ENCODE measurements at regions not wholly inside any gene's neighbourhood (a gene's known extent, or its start where the extent isn't known, plus 50 kb on each side); places are given as distances from the start of the nearest gene placed in this dataset.
A peak's percentile ranks its signal among the peaks of the same experiment; 100 is the strongest.
"Not testable (repeated sequence)": the region's sequence is repeated elsewhere in the genome, so short reads cannot be mapped to it uniquely, and the experiment has no call there.

DNA sequence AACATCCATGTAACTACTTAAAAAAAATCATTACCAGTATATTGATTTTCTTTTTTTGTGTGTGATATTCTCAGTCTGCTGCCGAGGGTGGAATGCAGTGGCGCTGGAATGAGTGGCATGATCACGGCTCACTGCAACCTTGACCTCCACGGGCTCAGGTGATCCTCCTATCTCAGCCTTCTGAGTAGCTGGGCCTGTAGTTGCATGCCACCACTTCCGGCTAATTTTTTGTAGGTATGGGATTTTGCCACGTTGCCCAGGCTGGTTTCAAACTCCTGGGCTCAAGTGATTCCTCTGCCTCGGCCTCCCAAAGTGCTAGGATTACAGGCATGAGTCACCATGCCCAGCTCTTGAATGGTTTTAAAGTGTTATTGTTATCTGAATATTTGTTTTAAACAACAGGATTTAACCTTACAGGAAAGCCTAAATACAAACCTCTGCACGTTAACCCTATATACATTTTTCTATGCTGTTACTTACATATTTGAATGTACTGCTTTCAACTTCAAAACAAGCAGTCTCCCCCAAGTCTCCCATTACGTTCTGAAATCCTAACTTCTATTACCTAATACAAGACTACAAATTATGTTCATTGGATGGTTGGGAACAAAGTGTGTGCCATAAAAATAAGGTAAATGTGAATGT, 61.7 kb downstream of the KPNA2 start:
- Mint-ChIP-seq H3K27ac (ENCODE audit: unreplicated experiment) (no peak overlapping the region), H3K27me3 (ENCODE audit: insufficient read depth, unreplicated experiment) (no peaks in the 10 kb centered on the region), H3K36me3 (ENCODE audit: insufficient read depth, unreplicated experiment) (peaks cover 12% of the 10 kb centered on the region), H3K9me3 (ENCODE audit: unreplicated experiment) (no peaks in the 10 kb centered on the region), H3K4me1 (ENCODE audit: low read depth, unreplicated experiment) (peaks cover 8% of the 10 kb centered on the region), H3K4me3 (ENCODE audit: unreplicated experiment) (no peak overlapping the region)
- intact Hi-C loops (cut with micrococcal nuclease; ENCODE audit: unreplicated experiment): no loop called here
- no peak for DNase-seq
- BruUV-seq (replicated peaks): no TSS peak
- Histone ChIP-seq H3K36me3 (ENCODE audit: control insufficient read depth, insufficient read depth, low read length) (no peaks in the 10 kb centered on the region), H3K4me1 (peaks cover 6% of the 10 kb centered on the region; the same call in 1 of the 2 replicates), H3K27me3 (replicated peaks; ENCODE audit: control insufficient read depth, insufficient read depth, low read length) (no peaks in the 10 kb centered on the region), H3K4me3 (ENCODE audit: low read depth, low read length) (no peak overlapping the region), H3K9me3 (no peaks in the 10 kb centered on the region)
- CTCF ChIA-PET: no interaction called here
- TF ChIP-seq, protein P1, sequence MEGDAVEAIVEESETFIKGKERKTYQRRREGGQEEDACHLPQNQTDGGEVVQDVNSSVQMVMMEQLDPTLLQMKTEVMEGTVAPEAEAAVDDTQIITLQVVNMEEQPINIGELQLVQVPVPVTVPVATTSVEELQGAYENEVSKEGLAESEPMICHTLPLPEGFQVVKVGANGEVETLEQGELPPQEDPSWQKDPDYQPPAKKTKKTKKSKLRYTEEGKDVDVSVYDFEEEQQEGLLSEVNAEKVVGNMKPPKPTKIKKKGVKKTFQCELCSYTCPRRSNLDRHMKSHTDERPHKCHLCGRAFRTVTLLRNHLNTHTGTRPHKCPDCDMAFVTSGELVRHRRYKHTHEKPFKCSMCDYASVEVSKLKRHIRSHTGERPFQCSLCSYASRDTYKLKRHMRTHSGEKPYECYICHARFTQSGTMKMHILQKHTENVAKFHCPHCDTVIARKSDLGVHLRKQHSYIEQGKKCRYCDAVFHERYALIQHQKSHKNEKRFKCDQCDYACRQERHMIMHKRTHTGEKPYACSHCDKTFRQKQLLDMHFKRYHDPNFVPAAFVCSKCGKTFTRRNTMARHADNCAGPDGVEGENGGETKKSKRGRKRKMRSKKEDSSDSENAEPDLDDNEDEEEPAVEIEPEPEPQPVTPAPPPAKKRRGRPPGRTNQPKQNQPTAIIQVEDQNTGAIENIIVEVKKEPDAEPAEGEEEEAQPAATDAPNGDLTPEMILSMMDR (IDR thresholded peaks at IDR 0.05; ENCODE audit: insufficient read depth in 1 of 2, low read depth in 1 of 2, low read length in 1 of 2, severe bottlenecking in 1 of 2, unreplicated experiment in 1 of 2): no peak
- POLR2A ChIA-PET: no interaction called here

DNA sequence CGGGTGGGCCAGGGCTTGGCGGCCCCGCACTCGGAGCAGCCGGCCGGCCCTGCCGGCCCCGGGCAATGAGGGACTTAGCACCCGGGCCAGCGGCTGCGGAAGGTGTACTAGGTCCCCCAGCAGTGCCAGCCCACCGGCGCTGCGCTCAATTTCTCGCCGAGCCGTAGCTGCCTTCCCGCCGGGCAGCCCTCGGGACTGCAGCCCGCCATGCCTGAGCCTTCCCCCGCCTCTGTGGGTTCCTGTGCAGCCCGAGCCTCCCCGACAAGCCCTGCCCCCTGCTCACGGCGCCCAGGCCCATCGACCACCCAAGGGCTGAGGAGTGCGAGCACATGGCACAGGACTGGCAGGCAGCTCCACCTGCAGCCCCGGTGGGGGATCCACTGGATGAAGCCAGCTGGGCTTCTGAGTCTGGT, 63.8 kb downstream of the KPNA2 start:
- H3K4me1 ChIP-seq: peaks cover 13% of the 10 kb centered on the region; the same call in 1 of the 2 replicates
- H3K9me3 Mint-ChIP-seq (ENCODE audit: unreplicated experiment); H3K4me3 Mint-ChIP-seq (ENCODE audit: unreplicated experiment); H3K4me3 ChIP-seq (ENCODE audit: low read depth, low read length); H3K9me3 ChIP-seq; POLR2A ChIA-PET; H3K27me3 ChIP-seq (replicated peaks; ENCODE audit: control insufficient read depth, insufficient read depth, low read length); H3K27me3 Mint-ChIP-seq (ENCODE audit: insufficient read depth, unreplicated experiment); BruUV-seq (replicated peaks); DNase-seq; CTCF ChIA-PET; intact Hi-C loops (cut with micrococcal nuclease; ENCODE audit: unreplicated experiment); H3K36me3 ChIP-seq (ENCODE audit: control insufficient read depth, insufficient read depth, low read length): not testable (repeated sequence)
- H3K36me3 Mint-ChIP-seq (ENCODE audit: insufficient read depth, unreplicated experiment): peaks cover 12% of the 10 kb centered on the region
- H3K27ac Mint-ChIP-seq (ENCODE audit: unreplicated experiment): peak overlapping the region; percentile 90
- peaks cover 15% of the 10 kb centered on the region for H3K4me1 Mint-ChIP-seq (ENCODE audit: low read depth, unreplicated experiment)

DNA sequence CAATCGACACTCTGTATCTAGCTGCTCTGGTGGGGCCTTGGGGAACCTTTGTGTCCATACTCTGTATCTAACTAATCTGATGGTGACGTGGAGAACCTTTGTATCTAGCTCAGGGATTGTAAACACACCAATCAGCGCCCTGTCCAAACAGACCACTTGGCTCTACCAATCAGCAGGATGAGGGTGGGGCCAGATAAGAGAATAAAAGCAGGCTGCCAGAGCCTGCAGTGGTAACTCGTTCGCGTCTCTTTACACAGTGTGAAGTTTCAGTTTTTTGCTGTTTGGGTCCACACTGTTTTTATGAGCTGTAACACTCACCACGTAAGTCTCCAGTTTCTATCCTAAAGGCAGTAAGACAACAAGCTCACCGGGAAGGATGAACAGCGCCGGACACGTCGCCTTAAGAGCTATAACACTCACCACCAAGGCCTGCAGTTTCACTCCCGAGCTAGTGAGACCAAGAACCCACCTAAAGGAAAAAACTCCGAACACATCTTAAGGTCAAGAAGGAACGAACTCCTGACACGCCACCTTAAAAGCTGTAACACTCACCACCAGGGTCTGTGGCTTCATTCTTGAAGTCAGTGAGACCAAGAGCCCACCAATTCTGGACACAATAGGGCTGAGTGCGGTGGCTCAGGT, 64.6 kb downstream of the KPNA2 start:
- Histone ChIP-seq H3K36me3 (ENCODE audit: control insufficient read depth, insufficient read depth, low read length) (no peaks in the 10 kb centered on the region), H3K4me1 (peaks cover 13% of the 10 kb centered on the region; the same call in 1 of the 2 replicates), H3K4me3 (ENCODE audit: low read depth, low read length) (no peak overlapping the region), H3K27me3 (replicated peaks; ENCODE audit: control insufficient read depth, insufficient read depth, low read length) (no peaks in the 10 kb centered on the region), H3K9me3 (no peaks in the 10 kb centered on the region)
- peak; percentile 16 to 51 for DNase-seq
- Mint-ChIP-seq H3K36me3 (ENCODE audit: insufficient read depth, unreplicated experiment) (peaks cover 12% of the 10 kb centered on the region), H3K27ac (ENCODE audit: unreplicated experiment) (peak overlapping the region; percentile 90), H3K27me3 (ENCODE audit: insufficient read depth, unreplicated experiment) (no peaks in the 10 kb centered on the region), H3K9me3 (ENCODE audit: unreplicated experiment) (no peaks in the 10 kb centered on the region), H3K4me1 (ENCODE audit: low read depth, unreplicated experiment) (peaks cover 15% of the 10 kb centered on the region), H3K4me3 (ENCODE audit: unreplicated experiment) (peak overlapping the region; percentile 87)
- TF ChIP-seq, protein P1 (IDR thresholded peaks at IDR 0.05; ENCODE audit: insufficient read depth in 1 of 2, low read depth in 1 of 2, low read length in 1 of 2, severe bottlenecking in 1 of 2, unreplicated experiment in 1 of 2): no peak
- CTCF ChIA-PET: no interaction called here
- intact Hi-C loops (cut with micrococcal nuclease; ENCODE audit: unreplicated experiment): loop anchor here (5.0 kb wide), 1 partner anchor 63 kb away; the partner anchor contains the start of gene KPNA2
- BruUV-seq (replicated peaks): no TSS peak
- POLR2A ChIA-PET: interaction anchor here (0.6 to 0.9 kb wide), 2 partner anchors 18 to 65 kb away, joined by 3 to 4 read pairs; partner anchors contain the start of gene KPNA2

All from Caco-2 (cell line).